ENCODE measurements at regions not wholly inside any gene's neighbourhood (a gene's known extent, or its start where the extent isn't known, plus 50 kb on each side); places are given as distances from the start of the nearest gene placed in this dataset.

DNA sequence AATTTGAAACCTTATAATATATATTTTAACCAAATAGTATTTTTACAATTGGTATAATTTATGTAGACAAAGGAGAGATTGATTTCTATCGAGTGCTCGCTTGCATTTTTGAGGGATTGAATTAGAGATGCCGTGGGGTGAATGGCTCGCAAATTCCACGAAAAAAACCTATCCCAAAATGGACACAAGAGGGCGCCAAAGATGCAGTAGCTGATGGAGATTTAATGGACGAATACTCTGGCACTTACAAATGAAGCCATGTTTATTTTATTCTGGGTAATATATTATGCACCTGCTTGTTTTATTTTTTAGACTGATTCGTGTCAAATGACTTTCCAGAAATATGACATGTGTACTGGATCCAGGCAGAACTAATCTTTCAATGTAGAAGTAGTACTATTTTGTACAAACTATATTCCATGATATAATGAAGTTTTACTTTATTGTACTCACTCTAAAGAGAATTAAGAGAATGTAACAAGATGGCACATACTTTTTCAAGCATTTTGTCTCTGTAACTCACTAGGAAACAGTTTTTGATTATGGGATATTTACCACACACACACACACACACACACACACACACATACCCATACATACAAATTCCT lies 505.4 kb downstream of the PLCL1 start:
- H3K9me3 ChIP-seq (ENCODE audit: insufficient read depth, low read depth, low read length) = no peaks in the 10 kb centered on the region
- H3K9ac ChIP-seq (ENCODE audit: low read length) = no peak overlapping the region
- no peak overlapping the region for H2AFZ ChIP-seq (ENCODE audit: low read depth, low read length)
- FAIRE-seq = no peak
- peaks cover 8% of the 10 kb centered on the region for H3K27me3 ChIP-seq (ENCODE audit: insufficient read depth, low read length)
- no peaks in the 10 kb centered on the region for H3K36me3 ChIP-seq (ENCODE audit: insufficient read depth, low read length)
- no peaks in the 10 kb centered on the region for H3K4me1 Mint-ChIP-seq (ENCODE audit: low read depth, unreplicated experiment)
- no peaks in the 10 kb centered on the region for H3K79me2 ChIP-seq (ENCODE audit: insufficient read depth, low read length)
- H4K20me1 ChIP-seq (ENCODE audit: insufficient read depth, low read length) = no peaks in the 10 kb centered on the region
- peaks cover 5% of the 10 kb centered on the region for H3K27me3 Mint-ChIP-seq (ENCODE audit: low read depth, unreplicated experiment)
- H3K4me1 ChIP-seq (ENCODE audit: insufficient read depth, low read length) = no peaks in the 10 kb centered on the region
- H3K4me3 Mint-ChIP-seq (ENCODE audit: unreplicated experiment) = no peak overlapping the region
- no peak for DNase-seq (ENCODE audit: low read depth)
- no peak overlapping the region for H3K27ac Mint-ChIP-seq (ENCODE audit: unreplicated experiment)
- no peak overlapping the region for H3K4me2 ChIP-seq (ENCODE audit: low read length)
- TF ChIP-seq, protein P1, sequence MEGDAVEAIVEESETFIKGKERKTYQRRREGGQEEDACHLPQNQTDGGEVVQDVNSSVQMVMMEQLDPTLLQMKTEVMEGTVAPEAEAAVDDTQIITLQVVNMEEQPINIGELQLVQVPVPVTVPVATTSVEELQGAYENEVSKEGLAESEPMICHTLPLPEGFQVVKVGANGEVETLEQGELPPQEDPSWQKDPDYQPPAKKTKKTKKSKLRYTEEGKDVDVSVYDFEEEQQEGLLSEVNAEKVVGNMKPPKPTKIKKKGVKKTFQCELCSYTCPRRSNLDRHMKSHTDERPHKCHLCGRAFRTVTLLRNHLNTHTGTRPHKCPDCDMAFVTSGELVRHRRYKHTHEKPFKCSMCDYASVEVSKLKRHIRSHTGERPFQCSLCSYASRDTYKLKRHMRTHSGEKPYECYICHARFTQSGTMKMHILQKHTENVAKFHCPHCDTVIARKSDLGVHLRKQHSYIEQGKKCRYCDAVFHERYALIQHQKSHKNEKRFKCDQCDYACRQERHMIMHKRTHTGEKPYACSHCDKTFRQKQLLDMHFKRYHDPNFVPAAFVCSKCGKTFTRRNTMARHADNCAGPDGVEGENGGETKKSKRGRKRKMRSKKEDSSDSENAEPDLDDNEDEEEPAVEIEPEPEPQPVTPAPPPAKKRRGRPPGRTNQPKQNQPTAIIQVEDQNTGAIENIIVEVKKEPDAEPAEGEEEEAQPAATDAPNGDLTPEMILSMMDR (IDR thresholded peaks at IDR 0.05; ENCODE audit: insufficient read depth, low read depth, low read length) = peak; percentile 91
- TF ChIP-seq EZH2 (IDR thresholded peaks at IDR 0.05; ENCODE audit: insufficient read depth, low read length) = no peak
- H3K4me3 ChIP-seq (ENCODE audit: insufficient read depth, low read depth, low read length) = no peak overlapping the region
- no peak overlapping the region for H3K27ac ChIP-seq (ENCODE audit: low read depth, low read length)
- H3K36me3 Mint-ChIP-seq (ENCODE audit: low read depth, unreplicated experiment) = no peaks in the 10 kb centered on the region
- H3K9me3 Mint-ChIP-seq (ENCODE audit: unreplicated experiment) = no peaks in the 10 kb centered on the region

DNA sequence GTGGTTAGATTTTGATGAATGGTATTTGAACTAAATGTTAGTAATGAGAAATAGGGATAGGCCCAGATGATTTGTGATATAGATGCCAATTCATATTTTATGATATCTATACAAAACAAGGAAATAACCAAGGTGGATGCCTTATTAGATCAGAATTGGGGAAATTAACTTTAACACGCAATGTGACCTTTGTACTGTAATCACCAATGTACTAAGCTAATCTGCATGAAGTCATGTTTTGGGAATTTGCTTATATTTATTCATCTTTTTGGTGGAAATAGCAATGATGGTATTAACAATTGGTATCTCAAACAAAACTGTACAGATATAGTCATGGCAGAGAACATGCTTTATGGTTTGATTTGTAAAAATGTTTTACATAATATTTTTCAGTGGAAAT lies 504.7 kb downstream of the PLCL1 start:
- H3K9me3 Mint-ChIP-seq (ENCODE audit: unreplicated experiment) = no peaks in the 10 kb centered on the region
- no peak for FAIRE-seq
- H3K4me2 ChIP-seq (ENCODE audit: low read length) = no peak overlapping the region
- H3K27me3 Mint-ChIP-seq (ENCODE audit: low read depth, unreplicated experiment) = peaks cover 5% of the 10 kb centered on the region
- no peaks in the 10 kb centered on the region for H3K36me3 Mint-ChIP-seq (ENCODE audit: low read depth, unreplicated experiment)
- H3K9ac ChIP-seq (ENCODE audit: low read length) = no peak overlapping the region
- no peak overlapping the region for H3K4me3 Mint-ChIP-seq (ENCODE audit: unreplicated experiment)
- TF ChIP-seq, protein P1 (IDR thresholded peaks at IDR 0.05; ENCODE audit: insufficient read depth, low read depth, low read length) = no peak
- TF ChIP-seq EZH2 (IDR thresholded peaks at IDR 0.05; ENCODE audit: insufficient read depth, low read length) = no peak
- no peak for DNase-seq (ENCODE audit: low read depth)
- H4K20me1 ChIP-seq (ENCODE audit: insufficient read depth, low read length) = no peaks in the 10 kb centered on the region
- H3K27ac Mint-ChIP-seq (ENCODE audit: unreplicated experiment) = no peak overlapping the region
- H3K27ac ChIP-seq (ENCODE audit: low read depth, low read length) = no peak overlapping the region
- H2AFZ ChIP-seq (ENCODE audit: low read depth, low read length) = no peak overlapping the region
- H3K79me2 ChIP-seq (ENCODE audit: insufficient read depth, low read length) = no peaks in the 10 kb centered on the region
- no peaks in the 10 kb centered on the region for H3K4me1 Mint-ChIP-seq (ENCODE audit: low read depth, unreplicated experiment)
- no peaks in the 10 kb centered on the region for H3K36me3 ChIP-seq (ENCODE audit: insufficient read depth, low read length)
- no peaks in the 10 kb centered on the region for H3K4me1 ChIP-seq (ENCODE audit: insufficient read depth, low read length)
- H3K27me3 ChIP-seq (ENCODE audit: insufficient read depth, low read length) = peaks cover 8% of the 10 kb centered on the region
- no peaks in the 10 kb centered on the region for H3K9me3 ChIP-seq (ENCODE audit: insufficient read depth, low read depth, low read length)
- H3K4me3 ChIP-seq (ENCODE audit: insufficient read depth, low read depth, low read length) = no peak overlapping the region

DNA sequence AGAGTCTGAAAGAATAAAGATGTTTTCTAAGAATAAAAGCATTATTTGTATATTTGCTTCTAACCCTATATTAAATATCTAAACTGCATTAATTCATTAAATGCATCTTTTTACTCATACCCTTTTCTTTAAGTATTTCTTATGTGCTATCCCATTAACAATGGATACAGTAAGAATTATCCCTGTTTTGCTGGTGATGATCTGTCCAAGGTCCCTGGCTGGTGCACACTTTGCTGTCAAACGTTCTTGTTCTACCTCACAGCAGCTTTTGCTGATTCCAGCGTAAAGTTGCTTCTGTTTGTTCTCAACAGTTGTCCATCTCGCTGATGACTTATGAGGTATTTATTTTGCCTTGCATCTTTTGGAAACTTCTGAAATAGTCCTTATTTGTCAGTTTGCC lies 504.0 kb downstream of the PLCL1 start:
- Histone ChIP-seq H3K4me3 (ENCODE audit: insufficient read depth, low read depth, low read length) (no peak overlapping the region), H3K9ac (ENCODE audit: low read length) (no peak overlapping the region), H3K4me2 (ENCODE audit: low read length) (no peak overlapping the region), H3K9me3 (ENCODE audit: insufficient read depth, low read depth, low read length) (no peaks in the 10 kb centered on the region), H3K27me3 (ENCODE audit: insufficient read depth, low read length) (peaks cover 5% of the 10 kb centered on the region), H3K79me2 (ENCODE audit: insufficient read depth, low read length) (no peaks in the 10 kb centered on the region), H3K27ac (ENCODE audit: low read depth, low read length) (no peak overlapping the region), H3K4me1 (ENCODE audit: insufficient read depth, low read length) (no peaks in the 10 kb centered on the region), H2AFZ (ENCODE audit: low read depth, low read length) (no peak overlapping the region), H3K36me3 (ENCODE audit: insufficient read depth, low read length) (no peaks in the 10 kb centered on the region), H4K20me1 (ENCODE audit: insufficient read depth, low read length) (no peaks in the 10 kb centered on the region)
- DNase-seq (ENCODE audit: low read depth) (no peak), FAIRE-seq (no peak)
- H3K27ac Mint-ChIP-seq (ENCODE audit: unreplicated experiment) = no peak overlapping the region
- H3K27me3 Mint-ChIP-seq (ENCODE audit: low read depth, unreplicated experiment) = peaks cover 3% of the 10 kb centered on the region
- H3K9me3 Mint-ChIP-seq (ENCODE audit: unreplicated experiment) = no peaks in the 10 kb centered on the region
- H3K36me3 Mint-ChIP-seq (ENCODE audit: low read depth, unreplicated experiment) = no peaks in the 10 kb centered on the region
- no peak for TF ChIP-seq EZH2 (IDR thresholded peaks at IDR 0.05; ENCODE audit: insufficient read depth, low read length)
- TF ChIP-seq, protein P1 (IDR thresholded peaks at IDR 0.05; ENCODE audit: insufficient read depth, low read depth, low read length) = no peak
- H3K4me3 Mint-ChIP-seq (ENCODE audit: unreplicated experiment) = no peak overlapping the region
- H3K4me1 Mint-ChIP-seq (ENCODE audit: low read depth, unreplicated experiment) = no peaks in the 10 kb centered on the region
